ENCODE measurements at regions not wholly inside any gene's neighbourhood (a gene's known extent, or its start where the extent isn't known, plus 50 kb on each side); places are given as distances from the start of the nearest gene placed in this dataset.

DNA sequence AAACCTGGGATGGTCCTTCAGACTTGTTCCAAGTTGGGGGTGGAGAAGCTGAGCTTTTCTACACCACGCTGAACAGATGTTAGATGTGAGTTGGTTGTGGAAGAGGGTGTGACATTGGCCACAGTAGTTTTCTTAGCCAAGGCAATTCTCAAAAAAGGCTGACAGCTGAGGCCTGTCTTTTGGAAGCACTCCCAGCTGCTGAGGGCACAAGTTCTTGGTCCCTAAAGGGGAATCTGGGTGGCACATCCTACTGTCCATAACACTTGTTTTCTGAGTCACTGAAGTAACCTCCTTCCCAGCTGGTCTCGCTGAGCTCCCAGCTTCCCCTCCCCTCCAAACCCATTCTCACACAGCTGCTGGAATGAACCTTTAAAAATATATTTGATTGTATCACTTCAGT, 375.7 kb upstream of the KIRREL3 start:
- no peak for DNase-seq (ENCODE audit: low read depth in 2 of 3, low spot score in 1 of 3)

DNA sequence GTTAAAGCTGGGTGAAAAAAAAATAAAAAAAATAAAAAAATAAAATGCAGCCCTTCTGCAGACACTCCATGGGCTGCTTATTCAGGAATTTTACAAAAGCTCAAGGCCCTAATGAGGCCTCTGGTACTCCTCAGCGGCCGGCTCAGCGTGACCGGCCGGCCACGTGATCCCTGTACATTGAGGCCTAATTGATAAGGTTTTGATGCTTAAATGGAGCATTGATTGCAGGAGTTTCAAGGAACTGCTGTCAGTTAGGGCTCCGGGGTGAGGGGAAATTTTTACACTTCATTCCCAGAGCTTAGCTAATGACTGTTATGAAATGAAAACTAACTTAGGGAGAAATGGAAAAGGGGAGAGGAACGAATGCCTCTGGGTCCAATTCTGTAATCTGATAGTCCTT, 368.8 kb upstream of the KIRREL3 start:
- no peak for DNase-seq (ENCODE audit: low read depth in 2 of 3, low spot score in 1 of 3)

DNA sequence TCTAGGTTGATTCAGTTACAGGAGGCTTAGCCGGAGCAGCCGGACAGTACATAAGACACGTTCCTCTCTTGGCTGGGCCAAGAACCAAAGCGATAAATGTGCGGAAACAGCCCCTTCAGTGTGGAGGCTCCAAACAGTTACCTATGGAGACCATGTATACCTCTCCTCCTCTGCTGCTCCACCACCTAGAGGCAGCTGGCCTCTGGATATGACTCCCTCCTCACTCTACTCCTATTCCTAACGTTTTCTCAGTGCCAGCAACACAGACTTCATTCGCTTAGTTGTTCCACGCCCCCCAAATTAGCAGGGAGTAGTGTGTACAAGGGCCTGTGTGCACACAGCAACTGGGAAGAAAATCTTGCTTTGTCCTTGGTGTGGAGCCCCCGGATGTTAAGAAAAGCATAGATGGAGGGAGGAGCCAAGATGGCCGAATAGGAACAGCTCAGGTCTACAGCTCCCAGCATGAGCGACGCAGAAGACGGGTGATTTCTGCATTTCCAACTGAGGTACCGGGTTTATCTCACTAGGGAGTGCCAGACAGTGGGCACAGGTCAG, 362.3 kb upstream of the KIRREL3 start:
- no peak for DNase-seq (ENCODE audit: low read depth in 2 of 3, low spot score in 1 of 3)

DNA sequence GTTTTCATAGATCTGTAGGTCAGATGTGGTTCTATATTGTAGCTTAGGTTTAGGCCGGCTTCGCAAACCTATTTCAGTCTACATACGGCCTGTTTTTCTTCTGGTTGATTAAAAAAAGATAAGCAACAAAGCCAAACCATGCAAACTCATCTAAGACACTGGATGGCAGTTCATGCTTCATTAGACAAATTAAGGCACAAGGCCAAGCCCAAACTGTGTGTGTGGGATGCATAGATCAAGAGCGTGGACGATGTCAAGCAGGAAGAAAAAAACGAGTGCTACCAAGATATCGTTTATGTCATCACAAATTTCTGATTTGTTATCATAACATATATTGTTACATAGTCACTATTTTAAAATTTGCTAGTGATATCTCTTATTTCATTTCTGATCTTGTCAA, 357.6 kb upstream of the KIRREL3 start:
- DNase-seq (ENCODE audit: low read depth in 2 of 3, low spot score in 1 of 3): no peak

DNA sequence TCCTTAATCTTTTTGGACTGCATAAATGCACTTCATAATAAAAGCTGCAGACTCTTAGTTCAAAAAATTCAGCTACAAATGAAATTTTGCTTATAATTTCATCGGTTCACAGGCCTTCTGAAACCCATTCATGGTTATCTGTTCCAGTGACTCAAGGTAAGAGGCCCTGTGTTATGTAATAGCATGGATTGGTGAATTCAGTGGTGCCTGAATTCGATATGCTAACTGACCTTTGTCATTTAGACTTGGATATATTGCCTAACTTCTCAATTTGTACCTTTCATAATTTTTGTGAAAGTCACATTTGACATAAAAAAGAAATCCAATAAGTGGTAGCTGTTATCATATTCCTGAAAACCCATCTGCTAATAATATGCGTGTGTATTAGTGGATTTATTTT, 349.9 kb upstream of the KIRREL3 start:
- DNase-seq (ENCODE audit: low read depth in 2 of 3, low spot score in 1 of 3): no peak

DNA sequence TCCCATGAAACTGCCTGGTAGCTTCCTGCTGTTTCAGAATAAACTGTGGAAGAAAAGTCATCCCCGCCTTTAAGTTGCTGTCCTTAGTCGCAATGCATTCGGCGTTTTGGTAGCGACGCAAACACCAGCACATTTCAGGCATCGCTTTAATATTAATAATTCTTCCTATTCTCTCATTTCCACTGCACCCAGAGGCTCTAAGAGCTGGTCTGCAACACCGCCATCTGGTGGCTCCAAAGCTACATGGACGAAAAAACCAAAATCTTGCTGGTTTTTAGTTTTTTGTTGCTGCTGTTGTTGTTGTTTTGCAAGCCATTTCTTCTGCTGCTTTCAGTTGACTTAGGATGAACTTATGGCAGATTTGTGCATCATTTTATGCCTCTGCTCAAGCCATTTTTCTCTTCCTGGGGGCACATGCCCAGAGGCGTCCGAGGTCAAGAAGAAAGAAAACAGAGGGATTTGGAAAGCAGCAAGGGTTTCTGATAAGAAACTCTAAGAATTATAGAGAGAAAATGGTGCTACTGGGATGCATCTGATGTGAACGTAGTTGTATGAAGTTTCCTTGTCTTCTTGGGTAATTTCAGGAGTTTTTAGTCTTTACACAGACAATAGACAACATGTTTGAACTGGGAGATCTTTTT, 345.4 kb upstream of the KIRREL3 start:
- DNase-seq (ENCODE audit: low read depth in 2 of 3, low spot score in 1 of 3): peak in 1 of 3 donors; percentile 5

DNA sequence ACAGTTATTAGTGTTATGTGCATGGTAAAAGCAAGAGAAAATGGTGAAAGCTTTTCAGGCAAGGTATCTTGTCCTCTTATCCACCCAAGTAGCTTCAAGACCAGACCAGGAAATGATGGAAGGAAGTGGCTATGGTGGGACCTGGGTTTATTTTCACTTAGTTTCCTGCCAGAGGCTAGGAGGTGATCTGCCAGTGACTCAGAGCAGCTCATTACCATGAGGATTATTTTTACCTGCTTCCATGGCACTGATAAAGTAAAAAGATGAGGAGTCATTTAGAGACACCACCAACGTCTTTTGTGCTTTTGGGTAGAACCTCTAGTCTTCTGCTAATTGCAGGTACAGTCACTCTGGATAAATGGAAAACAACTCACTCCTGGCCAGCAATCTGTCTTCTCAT, 339.9 kb upstream of the KIRREL3 start:
- DNase-seq (ENCODE audit: low read depth in 2 of 3, low spot score in 1 of 3): no peak

DNA sequence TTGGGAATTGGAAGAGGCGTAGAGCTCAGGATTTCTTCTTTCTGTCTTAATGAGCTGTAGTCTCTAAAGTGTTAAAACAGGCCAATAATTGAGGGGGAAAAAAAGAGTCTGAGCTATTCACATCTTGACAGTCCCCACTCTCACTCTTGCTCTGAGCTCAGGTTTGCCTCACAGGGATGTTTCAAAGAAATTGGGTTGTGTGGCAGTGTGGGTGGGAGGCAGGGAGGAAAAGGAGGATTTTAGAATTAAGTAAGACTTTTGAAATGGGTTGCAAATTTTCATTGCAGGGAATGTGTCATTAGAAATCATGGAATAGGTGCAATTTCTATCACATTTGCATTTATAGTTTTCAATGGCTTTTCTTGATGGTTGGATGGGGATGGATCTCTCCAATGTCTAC, 338.8 kb upstream of the KIRREL3 start:
- DNase-seq (ENCODE audit: low read depth in 2 of 3, low spot score in 1 of 3): no peak

DNA sequence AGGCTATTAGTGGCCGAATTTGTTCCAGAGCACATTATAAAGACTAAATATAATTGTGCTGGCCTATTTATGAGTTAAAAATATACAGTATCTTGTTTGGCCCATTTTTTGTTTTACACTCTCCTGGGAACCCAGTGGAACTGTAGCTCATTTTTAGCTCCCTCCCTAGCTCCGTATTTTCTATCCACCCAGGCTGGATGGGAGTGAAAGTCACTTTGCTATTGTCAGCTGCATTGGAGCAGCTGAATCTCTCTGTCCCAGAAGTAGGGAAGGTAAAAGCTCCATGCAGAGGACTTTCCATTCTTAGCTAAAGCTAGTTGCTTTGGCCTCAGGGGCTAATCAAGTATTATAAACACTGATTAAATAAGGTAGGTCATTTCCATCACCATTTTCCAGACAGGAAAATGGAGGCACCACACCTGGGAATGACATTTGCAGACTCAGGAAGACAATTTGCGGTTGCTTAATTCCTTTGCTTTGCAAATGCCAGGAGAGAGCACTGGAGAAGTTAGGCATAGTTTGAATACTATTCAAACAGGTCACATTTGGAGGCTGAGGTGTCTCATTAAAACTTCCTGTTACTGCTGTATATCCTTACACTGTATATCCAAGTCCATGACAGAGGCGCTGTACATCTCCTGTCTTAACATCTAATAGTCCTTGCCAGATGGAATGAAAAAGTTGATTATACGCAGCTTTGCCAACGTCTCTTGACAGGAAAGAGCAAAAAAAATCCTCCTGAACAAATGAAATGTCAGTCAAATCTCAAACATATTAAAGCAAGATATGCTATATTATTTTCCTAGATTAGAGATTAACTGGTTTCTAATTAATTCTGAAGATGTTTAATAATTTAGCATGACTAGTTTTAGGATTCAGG, 338.1 kb upstream of the KIRREL3 start:
- no peak for DNase-seq (ENCODE audit: low read depth in 2 of 3, low spot score in 1 of 3)

DNA sequence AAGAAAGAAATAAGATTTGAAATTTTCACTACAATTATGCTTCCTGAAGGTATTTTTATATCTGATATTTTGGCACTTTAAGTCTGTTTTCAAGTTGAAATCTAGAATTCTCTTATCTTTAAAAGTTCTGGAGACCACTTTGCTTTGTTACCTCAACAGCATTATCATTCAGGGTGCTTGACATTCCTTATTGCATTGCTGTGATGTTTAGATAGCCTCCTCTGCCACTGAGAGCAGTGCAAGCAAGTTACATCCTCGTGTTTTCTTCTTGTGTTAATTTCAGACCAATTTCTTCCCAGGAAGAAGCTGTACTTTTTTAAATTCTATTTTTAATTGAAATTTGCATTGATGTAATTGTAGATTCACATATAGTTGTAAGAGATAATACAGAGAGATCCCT, 333.9 kb upstream of the KIRREL3 start:
- no peak for DNase-seq (ENCODE audit: low read depth in 2 of 3, low spot score in 1 of 3)

DNA sequence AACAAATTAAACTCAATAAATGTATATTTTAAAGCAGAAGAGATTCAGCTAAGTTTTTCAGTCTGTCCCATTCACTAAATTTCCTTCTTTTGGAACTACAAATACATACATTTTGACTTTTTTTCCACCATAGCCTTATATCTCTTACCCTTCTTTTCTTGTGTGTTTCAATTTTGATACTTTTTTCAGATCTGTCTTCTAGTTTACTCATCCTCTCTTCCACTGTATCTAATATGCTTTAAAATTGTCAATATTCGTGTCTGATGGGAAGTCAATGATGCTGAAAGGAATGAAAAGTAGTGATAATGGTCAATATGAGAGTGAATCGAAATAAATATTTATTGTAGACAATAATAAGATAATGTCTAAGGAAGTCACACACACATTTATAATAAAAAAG, 332.3 kb upstream of the KIRREL3 start:
- no peak for DNase-seq (ENCODE audit: low read depth in 2 of 3, low spot score in 1 of 3)

DNA sequence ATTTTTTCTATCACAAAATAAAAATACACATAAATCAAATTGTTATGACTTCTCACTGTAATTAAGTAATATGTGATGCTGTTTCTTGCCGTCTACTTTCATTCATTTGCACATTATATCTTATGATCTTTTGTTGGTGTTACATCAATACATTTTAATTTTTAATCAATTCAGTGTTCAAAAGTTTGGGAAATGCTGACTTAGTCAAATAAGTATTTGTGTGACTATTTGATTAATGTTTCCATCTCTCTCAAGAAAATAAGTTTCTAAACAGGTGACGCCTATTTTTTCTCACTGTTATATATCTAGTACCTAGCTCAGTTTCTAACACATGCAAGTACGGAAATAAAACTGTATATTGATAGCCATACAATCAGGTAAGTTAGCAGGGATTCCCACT, 329.5 kb upstream of the KIRREL3 start:
- DNase-seq (ENCODE audit: low read depth in 2 of 3, low spot score in 1 of 3): no peak

DNA sequence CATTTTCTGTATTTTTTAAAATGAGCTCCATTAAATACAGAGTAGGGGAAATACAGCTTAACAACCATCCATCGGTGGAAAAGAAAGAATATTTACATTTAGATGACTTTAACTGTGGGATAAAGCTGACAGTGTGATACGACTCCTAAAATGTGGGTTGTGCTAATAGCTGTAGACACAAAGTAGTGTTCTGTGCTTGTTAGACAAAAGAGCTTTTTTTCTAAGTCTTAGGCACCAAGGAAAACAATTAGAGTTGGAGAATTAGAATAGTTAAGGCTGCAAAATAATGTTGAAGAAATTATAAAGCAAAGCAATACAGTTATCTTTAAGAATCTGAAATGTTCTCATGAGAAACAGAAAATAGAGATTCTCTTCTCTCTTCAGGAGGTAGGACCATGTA, 307.7 kb upstream of the KIRREL3 start:
- DNase-seq (ENCODE audit: low read depth in 2 of 3, low spot score in 1 of 3): no peak

DNA sequence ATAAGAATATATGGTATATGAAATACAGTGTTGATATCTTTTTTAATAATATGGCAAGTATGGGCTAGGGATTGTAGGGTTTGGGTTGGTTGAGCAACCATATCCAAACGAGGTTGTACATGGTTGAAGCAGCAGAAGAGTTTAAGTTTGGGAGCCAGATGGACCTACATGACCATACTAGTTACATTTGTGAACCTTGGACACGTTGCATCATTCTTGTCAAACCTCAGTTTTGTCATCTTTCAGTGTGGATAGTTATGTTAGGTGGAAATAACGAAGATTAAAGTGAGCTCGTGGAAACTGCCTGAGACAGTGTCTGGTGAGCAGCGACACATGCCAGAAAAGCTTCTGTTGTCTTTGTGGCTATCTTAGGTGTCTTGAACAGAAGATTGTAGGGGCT, 307.1 kb upstream of the KIRREL3 start:
- DNase-seq (ENCODE audit: low read depth in 2 of 3, low spot score in 1 of 3): no peak

DNA sequence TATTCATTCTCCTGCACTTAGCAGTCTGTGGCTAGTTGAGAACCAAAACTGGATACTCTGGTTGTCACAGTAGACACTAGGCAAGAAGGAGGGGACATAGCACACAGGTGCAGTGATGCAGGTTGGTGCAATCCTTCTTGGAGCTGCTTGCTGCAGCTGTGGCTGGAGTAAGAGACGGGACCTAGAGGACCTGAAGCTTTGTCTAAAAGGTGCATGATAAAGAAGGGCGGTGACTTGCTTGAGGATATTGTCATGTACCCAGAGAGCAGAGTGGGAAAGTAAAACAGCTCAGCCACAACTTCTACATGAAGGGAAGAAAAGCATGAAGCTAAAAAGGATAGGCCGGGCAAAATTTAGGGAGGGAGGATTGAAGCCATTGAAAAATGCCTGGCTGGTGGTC, 304.1 kb upstream of the KIRREL3 start:
- DNase-seq (ENCODE audit: low read depth in 2 of 3, low spot score in 1 of 3): no peak

DNA sequence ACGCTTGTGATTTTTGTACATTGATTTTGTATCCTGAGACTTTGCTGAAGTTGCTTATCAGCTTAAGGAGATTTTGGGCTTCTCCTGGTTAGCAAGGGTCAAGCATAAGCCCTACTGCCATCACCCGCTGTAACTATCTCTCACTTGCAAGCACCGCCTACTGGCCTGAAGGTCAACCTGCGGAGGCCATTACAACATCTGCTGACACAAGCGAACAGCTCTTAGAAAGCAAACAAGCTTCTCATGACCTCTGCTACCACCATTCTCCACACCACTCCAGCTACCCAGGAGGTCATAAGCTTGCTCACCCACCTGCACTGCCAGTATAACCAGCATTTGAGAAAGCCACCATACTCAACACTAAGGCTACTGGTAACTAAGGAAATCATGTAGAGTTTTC, 288.4 kb upstream of the KIRREL3 start:
- no peak for DNase-seq (ENCODE audit: low read depth in 2 of 3, low spot score in 1 of 3)

DNA sequence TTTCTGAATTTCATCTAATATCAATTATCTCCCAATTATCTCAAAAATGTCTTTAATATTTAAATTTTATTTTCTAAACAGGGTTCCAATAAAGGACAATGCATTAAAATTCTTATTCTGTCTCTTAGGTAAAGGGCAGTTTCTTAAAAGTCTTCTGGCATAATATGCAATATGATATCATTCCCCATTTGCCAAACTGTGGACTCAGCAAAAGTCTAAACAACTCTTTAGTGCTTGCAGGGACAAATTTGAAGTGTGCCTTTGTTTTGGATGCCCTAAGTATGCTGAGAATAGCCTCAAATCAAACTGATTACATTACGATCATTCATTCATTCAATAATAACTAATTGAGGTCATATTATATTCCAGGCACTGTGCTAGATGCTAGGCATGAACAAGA, 281.0 kb upstream of the KIRREL3 start:
- no peak for DNase-seq (ENCODE audit: low read depth in 2 of 3, low spot score in 1 of 3)

DNA sequence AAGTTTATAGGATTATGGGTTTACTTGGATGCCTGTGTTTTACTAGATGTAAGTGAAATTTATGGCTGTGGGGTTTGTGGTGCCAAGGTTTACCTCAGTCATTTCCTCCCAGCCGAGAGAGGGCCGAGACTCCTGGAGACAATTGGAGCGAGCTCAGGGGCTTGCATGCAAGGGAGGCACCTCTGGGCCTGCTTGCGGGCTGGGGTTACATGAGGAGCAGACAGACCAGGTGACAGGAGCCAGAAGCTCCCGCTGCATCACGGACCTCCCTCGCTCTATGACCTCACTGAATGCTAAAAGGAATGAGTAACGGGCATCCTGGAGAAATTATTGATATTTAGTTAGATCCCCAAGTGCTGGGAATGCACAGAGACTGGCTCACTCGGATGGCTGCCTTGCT, 275.2 kb upstream of the KIRREL3 start:
- no peak for DNase-seq (ENCODE audit: low read depth in 2 of 3, low spot score in 1 of 3)

DNA sequence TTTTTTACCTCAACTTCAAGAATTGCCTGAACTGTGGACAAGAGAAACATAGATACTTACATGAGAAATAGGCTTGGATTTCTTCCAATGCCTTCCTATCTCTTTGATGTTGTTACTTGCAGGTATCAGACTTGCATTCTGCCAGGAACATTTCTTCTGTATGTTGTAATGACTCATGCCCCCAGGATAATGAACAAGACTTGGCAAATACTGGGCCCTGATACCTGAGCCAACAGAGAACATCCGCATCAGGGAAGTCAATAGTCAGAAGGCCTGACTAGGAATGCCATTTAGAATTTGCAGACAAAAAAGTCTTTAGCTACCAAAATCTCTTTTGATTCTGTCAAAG, 273.7 kb upstream of the KIRREL3 start:
- DNase-seq (ENCODE audit: low read depth in 2 of 3, low spot score in 1 of 3): no peak

DNA sequence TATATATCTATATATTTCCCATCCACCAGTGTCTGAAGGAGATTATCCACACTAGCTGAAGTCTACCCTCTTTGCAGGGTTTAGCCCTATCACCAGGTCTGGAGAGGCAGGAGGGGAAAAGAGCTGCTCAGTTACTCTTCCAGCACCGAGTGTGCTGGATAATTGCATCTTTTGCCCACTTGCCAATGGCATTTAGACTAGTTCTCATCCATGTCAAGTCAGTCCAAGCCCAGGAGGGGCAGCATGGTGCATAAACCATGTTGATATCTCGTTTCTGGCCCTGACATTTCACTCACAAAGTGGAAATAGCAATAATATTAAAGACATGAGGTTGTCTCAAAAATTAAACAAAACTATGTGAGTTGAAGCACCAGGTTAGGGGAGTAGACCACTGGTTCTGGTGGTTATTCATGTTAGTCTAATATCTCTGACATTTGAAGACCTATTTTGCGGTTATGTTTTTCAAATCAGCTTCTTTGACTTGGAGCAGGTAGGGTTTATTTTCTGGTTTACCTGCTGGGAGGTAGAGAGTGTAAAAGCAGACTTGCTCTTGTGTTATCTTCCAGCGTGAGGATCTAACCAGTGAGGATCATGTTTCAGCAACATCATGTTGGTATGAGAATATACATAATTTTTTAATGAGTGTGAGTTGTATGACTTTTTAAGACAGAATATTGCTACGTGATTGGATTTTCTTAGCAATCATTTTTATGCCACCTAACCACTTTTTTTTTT, 273.2 kb upstream of the KIRREL3 start:
- DNase-seq (ENCODE audit: low read depth in 2 of 3, low spot score in 1 of 3): no peak

DNA sequence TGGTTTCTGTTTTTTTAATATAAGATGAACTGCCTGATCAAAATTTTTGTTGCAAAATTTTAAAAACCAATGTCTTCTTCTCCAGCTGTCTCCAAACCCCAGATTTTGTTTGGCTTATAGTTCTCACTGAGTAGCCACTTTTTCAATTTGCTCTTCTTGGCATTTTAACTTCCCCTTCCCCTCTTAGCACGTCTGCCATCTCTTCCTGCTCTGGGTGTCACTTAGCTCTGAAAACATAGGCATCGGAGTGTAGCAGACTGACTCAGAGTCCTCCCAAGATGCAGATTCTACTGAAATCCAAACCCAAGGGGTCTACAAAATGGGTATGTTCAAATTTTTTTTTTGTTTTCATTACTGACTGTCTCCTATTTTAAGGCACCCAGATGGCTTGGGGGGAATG, 270.3 kb upstream of the KIRREL3 start:
- no peak for DNase-seq (ENCODE audit: low read depth in 2 of 3, low spot score in 1 of 3)

DNA sequence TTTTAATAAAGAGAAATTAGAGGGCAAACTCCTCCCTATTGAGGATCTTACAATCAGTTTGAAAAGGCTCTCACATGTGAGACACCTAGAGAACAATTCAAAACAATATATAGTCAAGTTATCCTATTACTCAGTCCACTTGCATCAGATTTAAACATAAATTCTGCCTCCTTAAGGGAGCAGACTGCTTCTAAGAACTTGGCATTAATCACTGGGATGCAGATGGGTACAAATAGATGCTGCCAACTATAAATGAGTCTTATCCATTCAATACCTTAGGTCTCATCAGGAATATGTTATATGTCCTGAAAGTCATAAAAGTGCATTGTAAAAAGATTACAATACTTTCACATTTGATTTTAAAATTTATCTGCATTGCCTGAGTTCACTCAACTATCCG, 269.3 kb upstream of the KIRREL3 start:
- DNase-seq (ENCODE audit: low read depth in 2 of 3, low spot score in 1 of 3): no peak
